SK-N-SH (cell line): ENCODE measurements at regions not wholly inside any gene's neighbourhood (a gene's known extent, or its start where the extent isn't known, plus 50 kb on each side); places are given as distances from the start of the nearest gene placed in this dataset.
"Not testable (repeated sequence)": the region's sequence is repeated elsewhere in the genome, so short reads cannot be mapped to it uniquely, and the experiment has no call there.

Experiments
- CTCF ChIP-seq: fragments of 200-600 bp; sonication (generic); IDR thresholded peaks from 2 replicates; pipeline ENCODE4 v1.6.1; 2017; ENCODE audit warnings: antibody characterized with exemption, mild to moderate bottlenecking, moderate library complexity
- ELF1 ChIP-seq: IDR thresholded peaks from 2 replicates; pipeline ENCODE4 v1.4.0; 2012
- JUND ChIP-seq: IDR thresholded peaks from 2 replicates; pipeline ENCODE4 v1.4.0; 2012
- MAX ChIP-seq: IDR thresholded peaks from 2 replicates; pipeline ENCODE4 v1.4.0; 2012; ENCODE audit warnings: low read depth
- POLR2AphosphoS5 ChIP-seq: IDR thresholded peaks from 2 replicates; pipeline ENCODE4 v1.6.1; 2012; ENCODE audit warnings: low read depth, low read length
- RAD21 ChIP-seq: IDR thresholded peaks from 2 replicates; pipeline ENCODE4 v1.6.1; 2012; ENCODE audit warnings: mild to moderate bottlenecking, low read length
- REST ChIP-seq: IDR thresholded peaks from 2 replicates; pipeline ENCODE4 v1.6.1; 2012; ENCODE audit warnings: mild to moderate bottlenecking, low read depth, low read length, moderate library complexity

GRCh38 chr16:16570055-16570454, 191.1 kb downstream of the NPIPA7 start:
- not testable (repeated sequence) for TF ChIP-seq REST, CTCF, JUND, POLR2AphosphoS5, RAD21, ELF1, MAX
